Cardiac muscle cell (in vitro differentiated cells and primary cell): ENCODE measurements at regions not wholly inside any gene's neighbourhood (a gene's known extent, or its start where the extent isn't known, plus 50 kb on each side); places are given as distances from the start of the nearest gene placed in this dataset.

Source experiments
- DNase-seq, 2 donors: peaks; one replicate each; pipeline versions ENCODE4 v3.0.0 to v3.0.0-alpha.2; 2010 to 2017; ENCODE audit warnings: low read depth in 1 of 2, low spot score in 1 of 2
- H3K27ac ChIP-seq: fragments of 200-600 bp; sonication (generic); 2 replicates; pipeline ENCODE4 v1.5.1; 2016
- H3K27me3 ChIP-seq: fragments of 200-600 bp; sonication (generic); 2 replicates; pipeline ENCODE4 v1.6.0; 2016; ENCODE audit warnings: control low read depth
- H3K36me3 ChIP-seq: fragments of 200-600 bp; sonication (generic); 2 replicates; pipeline ENCODE4 v1.5.1; 2016; ENCODE audit warnings: control low read depth
- H3K4me1 ChIP-seq: fragments of 200-600 bp; sonication (generic); 2 replicates; pipeline ENCODE4 v1.8.1; 2017; ENCODE audit warnings: low read depth, mild to moderate bottlenecking, mixed run types
- H3K4me3 ChIP-seq: fragments of 200-600 bp; sonication (generic); 2 replicates; pipeline ENCODE4 v1.5.1; 2016; ENCODE audit warnings: mild to moderate bottlenecking
- H3K9me3 ChIP-seq: fragments of 200-600 bp; sonication (generic); 2 replicates; pipeline ENCODE4 v1.5.1; 2017; ENCODE audit warnings: low read depth, mild to moderate bottlenecking, control low read depth
- CTCF ChIP-seq: IDR thresholded peaks from 2 replicates; pipeline ENCODE4 v1.5.1; 2012; ENCODE audit warnings: low read depth, mild to moderate bottlenecking, low read length

- H3K27ac ChIP-seq = no peak overlapping the region
- no peaks in the 10 kb centered on the region for H3K27me3 ChIP-seq
- H3K36me3 ChIP-seq = no peaks in the 10 kb centered on the region
- TF ChIP-seq CTCF = no peak
- no peaks in the 10 kb centered on the region for H3K9me3 ChIP-seq
- DNase-seq = no peak
- H3K4me3 ChIP-seq = no peak overlapping the region
- H3K4me1 ChIP-seq = no peaks in the 10 kb centered on the region
Measured at GRCh38 chr18:56505971-56506370, 132.4 kb downstream of the TXNL1 start.

GRCh38 chr18:56505293-56505692 lies 133.1 kb downstream of the TXNL1 start:
- no peak for TF ChIP-seq CTCF
- H3K27ac ChIP-seq = no peak overlapping the region
- no peak overlapping the region for H3K4me3 ChIP-seq
- no peak for DNase-seq
- no peaks in the 10 kb centered on the region for H3K27me3 ChIP-seq
- H3K4me1 ChIP-seq = no peaks in the 10 kb centered on the region
- no peaks in the 10 kb centered on the region for H3K9me3 ChIP-seq
- H3K36me3 ChIP-seq = no peaks in the 10 kb centered on the region

- H3K27me3 ChIP-seq = no peaks in the 10 kb centered on the region
- peak in 1 of 2 donors; percentile 80 for DNase-seq
- H3K9me3 ChIP-seq = no peaks in the 10 kb centered on the region
- H3K36me3 ChIP-seq = no peaks in the 10 kb centered on the region
- H3K4me3 ChIP-seq = no peak overlapping the region
- TF ChIP-seq CTCF = no peak
- no peaks in the 10 kb centered on the region for H3K4me1 ChIP-seq
- H3K27ac ChIP-seq = no peak overlapping the region
Measured at GRCh38 chr18:56501896-56502295, 136.5 kb downstream of the TXNL1 start.

GRCh38 chr18:56495884-56496283 lies 142.5 kb downstream of the TXNL1 start:
- Histone ChIP-seq H3K27me3 (no peaks in the 10 kb centered on the region), H3K4me1 (no peaks in the 10 kb centered on the region), H3K27ac (no peak overlapping the region), H3K4me3 (no peak overlapping the region), H3K9me3 (no peaks in the 10 kb centered on the region), H3K36me3 (no peaks in the 10 kb centered on the region)
- TF ChIP-seq CTCF = no peak
- no peak for DNase-seq

GRCh38 chr18:56493531-56493930 lies 144.9 kb downstream of the TXNL1 start:
- no peak for TF ChIP-seq CTCF
- no peak overlapping the region for H3K4me3 ChIP-seq
- no peaks in the 10 kb centered on the region for H3K9me3 ChIP-seq
- no peak overlapping the region for H3K27ac ChIP-seq
- no peaks in the 10 kb centered on the region for H3K4me1 ChIP-seq
- DNase-seq = no peak
- H3K36me3 ChIP-seq = no peaks in the 10 kb centered on the region
- H3K27me3 ChIP-seq = no peaks in the 10 kb centered on the region

GRCh38 chr18:56492136-56492535 lies 146.3 kb downstream of the TXNL1 start:
- H3K27me3 ChIP-seq = no peaks in the 10 kb centered on the region
- no peak overlapping the region for H3K4me3 ChIP-seq
- H3K9me3 ChIP-seq = no peaks in the 10 kb centered on the region
- no peak for TF ChIP-seq CTCF
- H3K27ac ChIP-seq = no peak overlapping the region
- DNase-seq = no peak
- H3K4me1 ChIP-seq = no peaks in the 10 kb centered on the region
- no peaks in the 10 kb centered on the region for H3K36me3 ChIP-seq
